Fibroblast of lung (primary cell): ENCODE measurements at regions not wholly inside any gene's neighbourhood (a gene's known extent, or its start where the extent isn't known, plus 50 kb on each side); places are given as distances from the start of the nearest gene placed in this dataset.

Source experiments
- DNase-seq, 2 donors: peaks; one replicate each; pipeline versions ENCODE4 v3.0.0 to v3.0.0-alpha.2; 2010; ENCODE audit warnings: low read depth in 2 of 2
- H2AFZ ChIP-seq: 2 replicates; pipeline ENCODE4 v1.5.1; 2012; ENCODE audit warnings: low read length, control low read depth, inconsistent platforms
- H3K27ac ChIP-seq: 2 replicates; pipeline ENCODE4 v1.5.1; 2011; ENCODE audit warnings: low read length, control low read depth; ENCODE audit not compliant: insufficient read depth
- H3K27me3 ChIP-seq: 2 replicates; pipeline ENCODE4 v1.5.1; 2011; ENCODE audit warnings: mild to moderate bottlenecking, low read length; ENCODE audit not compliant: control insufficient read depth, insufficient read depth
- H3K36me3 ChIP-seq: 2 replicates; pipeline ENCODE4 v1.5.1; 2011; ENCODE audit warnings: low read length; ENCODE audit not compliant: control insufficient read depth, insufficient read depth
- H3K4me1 ChIP-seq: 2 replicates; pipeline ENCODE4 v1.5.1; 2011; ENCODE audit warnings: low read length; ENCODE audit not compliant: control insufficient read depth, insufficient read depth; ENCODE audit errors: extremely low read depth
- H3K4me2 ChIP-seq: 2 replicates; pipeline ENCODE4 v1.5.1; 2011; ENCODE audit warnings: low read length, control low read depth; ENCODE audit not compliant: insufficient read depth; ENCODE audit errors: extremely low read depth
- H3K4me3 ChIP-seq, 4 experiments: fragments of 200-600 bp in 1 of 4; sonication (generic) in 1 of 4; replicated peaks in 1 of 4; 2 replicates each; pipeline ENCODE4 v1.5.1; 2011 to 2016; ENCODE audit warnings: low read length in 4 of 4, low read depth in 3 of 4, mild to moderate bottlenecking in 3 of 4, control low read depth in 2 of 4, inconsistent platforms in 1 of 4, mixed read lengths in 1 of 4; ENCODE audit not compliant: insufficient read depth in 1 of 4; ENCODE audit errors: control extremely low read depth in 1 of 4
- H3K79me2 ChIP-seq: 2 replicates; pipeline ENCODE4 v1.5.1; 2012; ENCODE audit warnings: mild to moderate bottlenecking, low read length, inconsistent platforms; ENCODE audit not compliant: control insufficient read depth, insufficient read depth
- H3K9ac ChIP-seq: 2 replicates; pipeline ENCODE4 v1.5.1; 2011; ENCODE audit warnings: mild to moderate bottlenecking, low read length, control low read depth; ENCODE audit not compliant: insufficient read depth
- H3K9me3 ChIP-seq: 2 replicates; pipeline ENCODE4 v1.5.1; 2012; ENCODE audit warnings: low read depth, low read length; ENCODE audit not compliant: control insufficient read depth, insufficient read depth
- H4K20me1 ChIP-seq: 2 replicates; pipeline ENCODE4 v1.5.1; 2011; ENCODE audit warnings: low read length; ENCODE audit not compliant: control insufficient read depth, insufficient read depth; ENCODE audit errors: extremely low read depth
- CTCF ChIP-seq, 2 donors: IDR thresholded peaks in 1 of 2; conservative IDR thresholded peaks in 1 of 2; 1 replicate in 1 of 2; 2 replicates in 1 of 2; pipeline ENCODE4 v1.5.1; 2011 to 2012; ENCODE audit warnings: low read length in 2 of 2, control low read depth in 1 of 2, inconsistent platforms in 1 of 2, low read depth in 1 of 2, mild to moderate bottlenecking in 1 of 2
- EZH2 ChIP-seq: IDR thresholded peaks from 2 replicates; pipeline ENCODE4 v1.5.1; 2012; ENCODE audit warnings: low read length, control low read depth, mild to moderate bottlenecking; ENCODE audit errors: missing control alignments

DNA sequence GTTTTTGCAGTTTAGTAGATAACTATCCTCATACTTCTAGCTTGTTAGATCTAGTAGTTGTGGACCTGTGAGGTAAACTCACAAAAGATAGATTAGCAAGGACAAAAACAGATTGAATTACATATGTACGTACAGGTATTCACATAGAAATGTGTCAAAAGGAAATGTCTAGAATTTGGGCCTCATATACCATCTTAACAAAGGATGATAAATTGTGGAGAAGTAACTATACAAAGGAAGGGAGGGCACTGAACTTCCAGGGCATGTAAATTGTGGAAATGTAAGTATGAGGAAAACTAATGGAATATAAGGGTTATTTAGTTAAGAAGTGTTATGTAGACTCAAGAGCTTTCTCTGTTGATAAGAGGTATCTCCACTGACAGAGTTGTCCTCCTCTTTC is 477.3 kb downstream of the KCNJ2 start:
- no peaks in the 10 kb centered on the region for H3K27me3 ChIP-seq
- no peak overlapping the region for H3K27ac ChIP-seq
- no peaks in the 10 kb centered on the region for H3K9me3 ChIP-seq
- no peak overlapping the region for H3K4me3 ChIP-seq
- H3K4me2 ChIP-seq: no peak overlapping the region
- H3K36me3 ChIP-seq: no peaks in the 10 kb centered on the region
- no peaks in the 10 kb centered on the region for H3K4me1 ChIP-seq
- H2AFZ ChIP-seq: no peak overlapping the region
- no peak for DNase-seq
- no peaks in the 10 kb centered on the region for H4K20me1 ChIP-seq
- no peaks in the 10 kb centered on the region for H3K79me2 ChIP-seq
- H3K9ac ChIP-seq: no peak overlapping the region
- TF ChIP-seq CTCF (conservative IDR thresholded peaks at IDR 0.05 in 1 of 2, IDR thresholded peaks at IDR 0.05 in 1 of 2; ENCODE audit: low read depth in 1 of 2, low read length in 2 of 2) (no peak), EZH2 (no peak)

DNA sequence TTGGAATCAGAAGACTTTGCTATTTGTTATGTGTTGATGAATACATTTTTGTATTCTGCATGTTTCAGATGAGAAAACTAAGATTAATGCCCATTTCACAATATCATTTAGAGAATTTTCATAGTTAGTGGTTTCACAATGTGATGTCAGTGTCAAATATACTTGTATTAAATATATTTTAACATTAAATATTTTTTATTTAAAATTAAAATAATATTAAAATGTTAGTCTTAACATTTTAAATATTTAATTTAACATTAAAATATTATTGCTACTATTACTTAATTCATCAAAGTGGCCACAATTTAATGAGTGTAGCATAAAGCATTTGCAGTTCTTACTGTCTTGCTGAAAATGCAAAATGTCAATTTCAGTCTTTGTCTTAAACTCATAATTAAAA is 478.8 kb downstream of the KCNJ2 start:
- Histone ChIP-seq H4K20me1 (no peaks in the 10 kb centered on the region), H3K27me3 (no peaks in the 10 kb centered on the region), H3K4me3 (no peak overlapping the region), H3K9ac (no peak overlapping the region), H3K36me3 (no peaks in the 10 kb centered on the region), H3K4me2 (no peak overlapping the region), H2AFZ (no peak overlapping the region), H3K27ac (no peak overlapping the region), H3K9me3 (no peaks in the 10 kb centered on the region), H3K79me2 (no peaks in the 10 kb centered on the region), H3K4me1 (no peaks in the 10 kb centered on the region)
- TF ChIP-seq CTCF (conservative IDR thresholded peaks at IDR 0.05 in 1 of 2, IDR thresholded peaks at IDR 0.05 in 1 of 2; ENCODE audit: low read depth in 1 of 2, low read length in 2 of 2): no peak
- no peak for TF ChIP-seq EZH2
- no peak for DNase-seq

DNA sequence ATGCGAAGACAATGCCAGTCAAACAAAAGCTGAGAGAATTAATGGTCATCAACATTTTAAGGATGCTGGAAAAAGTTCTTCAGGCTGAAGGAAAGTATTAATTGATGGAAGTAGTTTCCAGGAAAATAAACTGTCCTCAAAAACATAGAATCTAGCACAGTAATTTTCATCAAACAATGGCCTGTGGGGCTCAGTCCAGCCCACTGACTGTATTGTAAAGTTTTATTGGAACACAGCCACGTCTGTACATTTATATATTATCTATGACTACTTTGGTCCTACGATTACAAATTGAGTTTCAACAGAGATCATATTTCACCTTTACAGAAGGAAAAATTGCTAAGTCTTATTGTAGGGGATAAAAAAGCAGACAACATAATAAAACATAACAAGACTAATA is 484.5 kb downstream of the KCNJ2 start:
- no peak overlapping the region for H3K4me2 ChIP-seq
- no peaks in the 10 kb centered on the region for H3K9me3 ChIP-seq
- H4K20me1 ChIP-seq: no peaks in the 10 kb centered on the region
- no peaks in the 10 kb centered on the region for H3K27me3 ChIP-seq
- no peak overlapping the region for H2AFZ ChIP-seq
- no peak overlapping the region for H3K4me3 ChIP-seq
- no peak for TF ChIP-seq EZH2
- no peak for TF ChIP-seq CTCF (conservative IDR thresholded peaks at IDR 0.05 in 1 of 2, IDR thresholded peaks at IDR 0.05 in 1 of 2; ENCODE audit: low read depth in 1 of 2, low read length in 2 of 2)
- H3K27ac ChIP-seq: no peak overlapping the region
- no peak for DNase-seq
- no peaks in the 10 kb centered on the region for H3K79me2 ChIP-seq
- no peaks in the 10 kb centered on the region for H3K4me1 ChIP-seq
- no peak overlapping the region for H3K9ac ChIP-seq
- no peaks in the 10 kb centered on the region for H3K36me3 ChIP-seq
